SK-N-SH treated with all-trans-retinoic acid at 6 μM for 48 hours (cell line): ENCODE measurements at regions not wholly inside any gene's neighbourhood (a gene's known extent, or its start where the extent isn't known, plus 50 kb on each side); places are given as distances from the start of the nearest gene placed in this dataset.

Experiments used
- ATAC-seq: fragments of 200-7000 bp; cut with Tn5 transposase; 3 replicates; pipeline ENCODE4 v1.9.1; 2020; ENCODE audit warnings: mild to moderate bottlenecking, moderate library complexity
- ARNTL ChIP-seq: fragments of 450-650 bp; formaldehyde crosslinking; IDR thresholded peaks from 2 replicates; pipeline ENCODE4 v1.5.0; 2020; ENCODE audit warnings: low read depth, mild to moderate bottlenecking, moderate library complexity, borderline replicate concordance
- BACH2 ChIP-seq: fragments of 250-450 bp; sonication (Bioruptor Pico); IDR thresholded peaks from 2 replicates; pipeline ENCODE4 v1.9.0; 2021; ENCODE audit warnings: mild to moderate bottlenecking, borderline replicate concordance
- CREB5 ChIP-seq: fragments of 250-450 bp; sonication (Bioruptor Pico); IDR thresholded peaks from 2 replicates; pipeline ENCODE4 v1.5.1; 2020; ENCODE audit warnings: low read depth, mild to moderate bottlenecking, moderate library complexity
- ESRRG ChIP-seq: fragments of 250-450 bp; sonication (Bioruptor Pico); IDR thresholded peaks from 2 replicates; pipeline ENCODE4 v1.6.1; 2021; ENCODE audit warnings: mild to moderate bottlenecking
- GLIS3 ChIP-seq: fragments of 250-450 bp; sonication (Bioruptor Pico); IDR thresholded peaks from 2 replicates; pipeline ENCODE4 v1.5.0; 2020; ENCODE audit warnings: mild to moderate bottlenecking, moderate library complexity
- ISL1 ChIP-seq: fragments of 250-450 bp; sonication (Bioruptor Pico); IDR thresholded peaks from 2 replicates; pipeline ENCODE4 v2.1.2; 2022; ENCODE audit warnings: mild to moderate bottlenecking, moderate library complexity
- OSR1 ChIP-seq: fragments of 250-450 bp; sonication (Bioruptor Pico); IDR thresholded peaks from 2 replicates; pipeline ENCODE4 v1.8.0; 2022; ENCODE audit warnings: moderate library complexity, mild to moderate bottlenecking, inconsistent platforms
- PATZ1 ChIP-seq: fragments of 250-450 bp; sonication (Bioruptor Pico); IDR thresholded peaks from 2 replicates; pipeline ENCODE4 v1.8.0; 2020; ENCODE audit warnings: mild to moderate bottlenecking, moderate library complexity, borderline replicate concordance
- POU6F1 ChIP-seq: fragments of 250-450 bp; sonication (Bioruptor Pico); IDR thresholded peaks from 2 replicates; pipeline ENCODE4 v1.8.0; 2021; ENCODE audit warnings: low read depth, mild to moderate bottlenecking, moderate library complexity, borderline replicate concordance
- PPARA ChIP-seq: fragments of 250-450 bp; sonication (Bioruptor Pico); IDR thresholded peaks from 2 replicates; pipeline ENCODE4 v1.5.0; 2020; ENCODE audit warnings: mild to moderate bottlenecking, borderline replicate concordance
- RARB ChIP-seq: fragments of 250-450 bp; sonication (Bioruptor Pico); IDR thresholded peaks from 2 replicates; pipeline ENCODE4 v1.8.0; 2021; ENCODE audit warnings: mild to moderate bottlenecking, moderate library complexity
- SNAI2 ChIP-seq: fragments of 250-450 bp; sonication (Bioruptor Pico); IDR thresholded peaks from 2 replicates; pipeline ENCODE4 v1.5.0; 2020; ENCODE audit warnings: mild to moderate bottlenecking, moderate library complexity
- TCF4 ChIP-seq: fragments of 250-450 bp; sonication (Bioruptor Pico); IDR thresholded peaks from 2 replicates; pipeline ENCODE4 v1.8.0; 2021; ENCODE audit warnings: mild to moderate bottlenecking, moderate library complexity, borderline replicate concordance
- TOX ChIP-seq: fragments of 250-450 bp; sonication (Bioruptor Pico); IDR thresholded peaks from 2 replicates; pipeline ENCODE4 v1.8.0; 2021; ENCODE audit warnings: mild to moderate bottlenecking, moderate library complexity, borderline replicate concordance
- TSHZ2 ChIP-seq: fragments of 250-450 bp; sonication (Bioruptor Pico); IDR thresholded peaks from 2 replicates; pipeline ENCODE4 v1.5.0; 2020; ENCODE audit warnings: mild to moderate bottlenecking, moderate library complexity
- ZC3H10 ChIP-seq: fragments of 250-450 bp; sonication (Bioruptor Pico); IDR thresholded peaks from 2 replicates; pipeline ENCODE4 v1.5.1; 2021; ENCODE audit warnings: mild to moderate bottlenecking, moderate library complexity
- ZFP3 ChIP-seq: fragments of 250-450 bp; sonication (Bioruptor Pico); IDR thresholded peaks from 2 replicates; pipeline ENCODE4 v1.5.0; 2020; ENCODE audit warnings: mild to moderate bottlenecking, moderate library complexity
- ZFP30 ChIP-seq: fragments of 450-650 bp; formaldehyde crosslinking; IDR thresholded peaks from 2 replicates; pipeline ENCODE4 v1.5.0; 2022; ENCODE audit warnings: mild to moderate bottlenecking, moderate library complexity
- ZNF565 ChIP-seq: fragments of 450-650 bp; formaldehyde crosslinking; conservative IDR thresholded peaks from 2 replicates; pipeline ENCODE4 v1.5.0; 2020; ENCODE audit warnings: low read depth, mild to moderate bottlenecking, moderate library complexity

- TF ChIP-seq SNAI2 (CRISPR knock-in tag): no peak
- no peak for TF ChIP-seq ARNTL (CRISPR knock-in tag)
- TF ChIP-seq ZC3H10 (CRISPR knock-in tag): no peak
- no peak for TF ChIP-seq ISL1 (CRISPR knock-in tag)
- TF ChIP-seq ZFP3 (CRISPR knock-in tag): no peak
- TF ChIP-seq BACH2 (CRISPR knock-in tag): no peak
- TF ChIP-seq OSR1 (CRISPR knock-in tag): no peak
- no peak for TF ChIP-seq CREB5 (CRISPR knock-in tag)
- TF ChIP-seq POU6F1 (CRISPR knock-in tag): no peak
- no peak for TF ChIP-seq PATZ1 (CRISPR knock-in tag)
- TF ChIP-seq RARB (CRISPR knock-in tag): no peak
- ATAC-seq: no peak
These were observed 67.7 kb upstream of the H2AZ1 start for GRCh38 chr4:100017637-100018310.

GRCh38 chr4:100016191-100016590, 66.1 kb upstream of the H2AZ1 start:
- TF ChIP-seq TSHZ2 (no peak), CREB5 (CRISPR knock-in tag) (no peak), ZC3H10 (CRISPR knock-in tag) (no peak), ZNF565 (no peak), ESRRG (CRISPR knock-in tag) (no peak), PPARA (CRISPR knock-in tag) (no peak), POU6F1 (CRISPR knock-in tag) (no peak), RARB (CRISPR knock-in tag) (no peak), ZFP30 (CRISPR knock-in tag) (no peak), SNAI2 (CRISPR knock-in tag) (no peak), GLIS3 (CRISPR knock-in tag) (no peak), ARNTL (CRISPR knock-in tag) (no peak), ZFP3 (CRISPR knock-in tag) (no peak), TCF4 (CRISPR knock-in tag) (no peak), TOX (CRISPR knock-in tag) (no peak), PATZ1 (CRISPR knock-in tag) (no peak)
- ATAC-seq: no peak
